ENCODE measurements at regions not wholly inside any gene's neighbourhood (a gene's known extent, or its start where the extent isn't known, plus 50 kb on each side); places are given as distances from the start of the nearest gene placed in this dataset.
"Not testable (repeated sequence)": the region's sequence is repeated elsewhere in the genome, so short reads cannot be mapped to it uniquely, and the experiment has no call there.

DNA sequence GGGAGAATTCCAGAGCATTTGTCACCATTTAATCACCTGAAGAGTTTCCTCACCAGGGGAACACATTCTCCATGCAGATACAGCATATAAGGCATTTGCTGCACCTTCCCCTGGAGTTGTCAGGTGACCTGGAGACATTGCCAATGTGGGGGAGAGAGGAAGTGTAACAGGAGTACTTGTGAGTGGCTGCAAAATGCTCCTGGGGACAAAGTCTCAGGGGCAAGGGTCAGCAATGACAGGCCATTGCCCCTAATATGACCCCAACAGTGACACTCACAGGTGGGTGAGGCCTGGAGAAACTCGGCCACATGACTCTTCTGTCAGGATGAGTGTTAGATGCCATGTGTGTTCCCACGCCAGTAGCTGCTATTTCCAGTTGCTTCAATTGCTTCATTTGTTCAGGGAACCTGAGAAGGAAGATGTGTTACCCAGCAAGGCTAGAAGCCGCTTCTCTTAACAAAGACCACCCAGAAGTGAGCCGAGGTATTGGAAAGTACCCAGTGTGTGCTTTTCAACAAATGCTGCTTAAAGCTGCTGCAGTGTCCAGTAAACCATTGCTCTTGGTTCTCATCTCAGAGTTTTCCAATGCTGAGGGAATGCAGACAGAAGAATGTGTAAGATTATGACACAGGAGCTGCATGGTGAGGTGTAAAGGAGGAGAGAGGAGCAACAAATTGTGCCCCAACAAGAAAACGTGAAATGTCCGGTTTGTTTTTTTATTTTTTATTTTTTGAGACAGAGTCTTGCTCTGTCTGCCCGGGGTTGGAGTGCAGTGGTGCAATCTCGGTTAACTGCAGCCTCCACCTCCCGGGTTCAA lies 128.2 kb upstream of the SLC44A1 start:
- no peak for DNase-seq

DNA sequence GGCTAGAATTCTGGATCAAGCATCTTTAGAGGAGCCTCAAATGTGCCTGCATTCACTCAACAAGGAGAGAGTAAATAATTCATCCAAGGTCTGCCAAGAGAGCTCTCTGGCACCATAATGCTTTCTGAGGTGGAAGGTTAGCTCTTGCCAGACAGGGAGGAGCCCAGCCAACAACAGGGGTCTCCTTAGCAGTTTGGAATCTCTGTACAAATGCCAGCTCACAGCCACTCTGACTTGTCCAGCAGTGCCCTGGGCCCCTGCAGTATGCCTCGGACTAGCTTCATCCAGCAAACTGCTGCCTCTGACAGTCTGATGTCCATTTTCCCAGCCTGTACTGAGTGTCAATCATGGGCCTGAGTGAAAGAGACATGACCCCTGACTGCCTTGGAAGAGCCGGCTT lies 127.2 kb upstream of the SLC44A1 start:
- DNase-seq = no peak

DNA sequence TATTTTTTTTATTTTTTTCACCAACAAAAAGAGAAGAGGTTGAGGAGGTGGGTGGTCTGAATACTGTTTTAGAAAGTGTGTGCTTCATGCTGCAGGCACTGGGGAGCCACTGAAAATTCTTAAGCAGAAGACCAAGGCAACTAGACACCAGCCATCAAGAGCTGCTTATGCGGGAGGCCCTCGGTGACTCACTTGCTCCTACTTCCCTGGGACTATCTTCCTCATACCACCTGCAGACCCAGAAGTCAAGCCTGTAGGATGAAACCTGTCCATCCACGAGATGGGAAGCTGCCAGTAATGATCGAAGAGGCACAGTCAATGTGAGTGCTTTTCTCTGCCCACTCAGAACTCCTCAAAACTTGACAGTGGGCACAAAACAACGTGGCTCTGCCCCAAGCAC lies 125.8 kb upstream of the SLC44A1 start:
- no peak for DNase-seq

GRCh38 chr9:105119156-105119555 lies 125.3 kb upstream of the SLC44A1 start:
- no peak for DNase-seq

GRCh38 chr9:105121861-105122430 lies 122.5 kb upstream of the SLC44A1 start:
- no peak for DNase-seq

GRCh38 chr9:105124598-105124997 lies 119.9 kb upstream of the SLC44A1 start:
- DNase-seq = not testable (repeated sequence)

- DNase-seq = no peak
These were observed 118.2 kb upstream of the SLC44A1 start for GRCh38 chr9:105126226-105126625.

DNA sequence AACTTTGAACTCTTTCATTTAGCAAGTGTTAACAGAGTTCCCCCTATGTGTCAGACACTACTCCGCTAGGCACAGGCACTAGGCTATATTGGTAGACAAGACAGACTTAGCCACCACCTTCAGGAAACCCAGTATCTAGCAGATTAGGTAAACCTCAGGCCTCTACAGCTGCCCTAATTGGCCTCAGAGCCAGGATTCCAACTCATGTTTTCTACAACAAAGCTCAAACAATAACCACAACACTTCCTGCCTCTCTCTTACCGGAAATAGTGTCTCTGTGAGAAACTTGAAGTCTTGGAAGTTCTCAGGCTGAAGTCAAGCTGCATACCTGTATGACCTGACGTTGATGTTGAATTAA lies 116.6 kb upstream of the SLC44A1 start:
- DNase-seq = peak; percentile 53

DNA sequence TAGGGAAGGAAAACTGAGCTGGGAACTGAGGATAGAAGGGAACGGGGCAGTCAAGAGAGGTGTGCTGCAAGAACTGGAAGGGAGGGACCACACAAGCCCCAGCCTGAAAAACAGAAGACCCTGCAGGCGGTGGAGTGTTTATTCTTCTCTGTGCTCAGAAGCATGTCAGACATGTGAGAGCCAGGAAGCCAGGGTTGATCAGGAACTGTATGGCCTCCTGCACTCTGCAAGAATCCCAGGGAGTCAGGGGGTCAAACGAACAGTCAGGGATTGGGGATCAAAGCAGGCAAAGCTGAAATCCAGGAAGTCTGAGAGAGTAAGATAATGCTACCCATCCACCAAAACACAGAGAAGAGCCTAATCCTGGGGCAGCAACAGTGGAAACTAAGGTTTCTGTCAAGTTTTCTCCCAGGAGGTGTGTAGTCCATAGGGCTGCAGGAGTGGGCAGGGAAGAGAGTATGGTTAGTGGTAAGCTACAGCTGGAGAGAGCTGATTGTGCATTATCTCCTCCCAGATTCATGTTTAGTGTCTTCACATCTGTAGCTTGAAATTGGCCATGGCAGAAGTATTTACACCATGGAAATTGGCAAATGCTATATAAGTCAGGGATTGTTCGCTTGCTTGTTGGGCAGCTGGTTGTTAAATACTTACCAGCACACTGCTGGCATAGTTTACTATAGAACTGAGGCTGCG lies 115.4 kb upstream of the SLC44A1 start:
- DNase-seq = no peak

GRCh38 chr9:105129731-105130130 lies 114.7 kb upstream of the SLC44A1 start:
- DNase-seq = no peak

DNA sequence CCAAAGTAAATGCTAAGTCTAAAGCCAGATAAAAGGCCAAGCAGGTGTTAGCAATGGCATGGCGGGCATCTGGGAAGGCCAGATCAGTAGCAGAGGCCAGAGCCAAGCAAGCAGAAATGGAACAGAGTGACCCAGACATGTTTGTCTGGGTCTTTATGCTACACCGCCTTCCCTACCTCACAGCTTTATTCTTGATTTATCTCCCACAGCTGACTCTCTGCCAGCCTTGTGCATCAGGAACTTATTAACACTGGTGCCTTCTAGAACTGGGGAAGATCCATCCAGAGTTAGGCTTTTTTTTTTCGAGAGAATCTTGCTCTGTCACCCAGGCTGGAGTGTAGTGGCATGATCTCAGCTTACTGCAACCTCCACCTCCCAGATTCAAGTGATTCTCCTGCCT lies 112.5 kb upstream of the SLC44A1 start:
- no peak for DNase-seq

DNA sequence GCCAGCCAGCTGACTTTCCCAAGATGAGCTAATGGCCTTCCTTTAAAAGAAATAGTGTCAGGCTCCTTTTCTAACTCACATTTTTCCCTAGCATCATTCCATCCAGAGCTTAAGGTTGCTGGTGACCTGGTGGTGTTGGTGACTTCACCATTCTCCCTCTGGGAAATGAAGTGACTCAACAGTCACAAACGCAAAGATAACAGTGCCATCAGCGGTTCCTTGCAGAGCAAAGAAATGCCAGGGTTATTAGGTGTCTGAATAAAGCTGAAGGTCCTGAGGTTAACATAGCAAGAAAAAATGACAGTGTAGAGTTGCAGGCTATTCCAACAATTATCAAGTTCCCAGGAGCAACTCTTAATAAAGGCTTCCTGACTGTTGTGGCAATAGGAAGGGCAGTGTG lies 111.8 kb upstream of the SLC44A1 start:
- DNase-seq = no peak

DNA sequence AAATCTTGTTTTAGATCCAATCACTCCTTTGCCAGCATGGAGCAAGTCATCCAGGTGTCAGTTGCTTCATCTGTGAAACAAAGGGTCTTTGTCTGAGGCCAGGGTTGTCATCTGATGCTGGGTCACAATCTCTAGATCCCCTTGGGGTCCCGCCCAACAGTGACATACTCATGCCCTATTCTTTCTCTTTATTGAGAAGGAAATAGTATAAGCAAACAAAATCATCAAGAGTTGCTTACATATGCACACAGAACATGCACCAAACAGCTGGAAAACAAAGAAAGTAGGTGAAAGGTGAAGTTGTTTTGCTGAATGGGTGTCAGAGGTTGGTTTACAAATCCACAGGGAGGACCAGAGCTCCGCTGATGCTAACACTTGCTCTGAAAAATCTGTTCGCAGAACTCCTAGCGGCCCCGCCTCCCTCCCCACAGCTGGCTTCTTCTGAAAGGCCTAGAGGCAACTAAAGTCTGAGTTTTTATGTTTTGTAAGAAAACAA lies 106.1 kb upstream of the SLC44A1 start:
- DNase-seq = no peak

DNA sequence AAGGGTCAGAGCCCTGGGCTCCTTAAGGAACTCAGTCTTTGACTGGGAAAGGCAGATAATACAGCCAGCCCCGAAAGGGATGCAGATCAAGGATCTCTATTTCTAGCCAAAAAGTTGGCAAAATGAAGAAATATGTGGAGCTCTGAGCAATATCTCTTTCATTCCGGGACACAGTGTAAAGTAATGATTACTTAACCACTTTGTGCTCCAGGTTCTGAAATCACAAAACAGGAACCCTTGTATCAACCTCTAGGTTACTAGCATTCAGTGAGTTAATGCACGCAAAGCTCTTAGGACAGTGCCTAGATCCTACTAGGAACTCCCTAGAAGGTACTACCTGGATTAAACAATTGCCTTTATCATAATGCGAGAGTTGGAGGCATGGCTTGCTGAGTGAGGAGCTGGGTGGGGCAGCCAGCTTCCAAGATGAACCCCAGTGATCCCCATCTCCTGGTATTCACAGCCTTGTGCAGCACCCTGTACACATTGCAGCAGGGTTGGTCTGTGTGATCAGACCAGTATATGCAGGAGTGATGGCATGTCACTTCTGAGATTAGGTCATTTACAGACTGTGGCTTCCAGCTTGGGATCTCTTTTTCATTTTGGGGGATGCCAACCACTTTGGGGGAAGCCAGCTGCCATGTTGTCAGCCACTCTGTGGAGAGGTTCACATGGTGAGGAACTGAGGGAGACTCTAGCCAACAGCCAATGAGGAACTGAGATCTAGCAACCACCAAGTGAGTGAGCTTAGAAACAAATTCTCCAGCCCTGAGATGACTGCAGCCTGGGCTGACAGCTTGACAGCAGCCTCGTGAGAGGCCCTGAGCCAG lies 103.1 kb upstream of the SLC44A1 start:
- no peak for DNase-seq

DNA sequence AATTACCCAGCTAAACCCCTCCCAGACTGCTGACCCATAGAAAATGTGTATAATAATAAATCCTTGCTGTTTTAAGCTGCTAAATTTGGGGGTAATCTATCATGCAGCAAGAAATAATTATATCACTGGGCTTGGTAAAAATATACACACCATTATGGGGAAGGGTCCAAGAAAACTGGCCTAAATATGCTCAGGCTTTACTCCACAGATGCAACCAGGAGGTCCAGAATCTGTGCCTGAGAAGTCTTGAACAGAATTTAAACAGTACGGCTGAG lies 102.5 kb upstream of the SLC44A1 start:
- DNase-seq = no peak

DNA sequence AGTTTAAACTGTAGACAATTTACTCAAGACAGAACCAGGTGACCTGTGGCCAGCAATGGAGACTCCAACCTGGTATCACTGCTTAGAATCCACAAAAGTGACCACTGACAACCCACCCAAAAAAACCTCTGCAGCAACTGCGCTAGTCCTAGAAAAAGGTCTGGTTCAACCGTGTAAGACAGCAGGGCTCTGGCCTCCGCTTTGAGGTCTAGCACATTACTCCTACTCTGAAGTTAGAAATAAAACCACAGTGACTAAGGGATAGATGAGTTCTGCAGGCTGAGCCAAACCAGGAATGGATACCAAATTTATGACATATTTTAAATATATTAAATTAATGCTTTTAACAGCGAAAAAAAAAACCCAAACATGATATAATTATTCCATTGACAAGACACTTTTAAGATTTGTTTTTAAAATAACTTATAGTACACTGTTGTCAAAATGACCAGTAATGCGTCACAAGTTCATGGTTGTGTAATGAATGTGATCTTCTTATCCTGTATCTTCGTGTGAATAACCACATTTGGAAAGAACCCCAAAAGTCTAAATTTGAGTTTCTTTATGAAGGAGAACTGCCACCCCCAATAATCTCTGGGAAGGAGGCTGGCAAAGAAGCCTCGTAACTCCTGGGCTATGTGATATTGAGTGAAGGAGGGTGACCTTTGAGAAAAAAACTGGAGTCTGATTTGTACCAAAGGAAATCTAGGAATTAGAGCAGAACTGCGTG lies 101.9 kb upstream of the SLC44A1 start:
- no peak for DNase-seq

GRCh38 chr9:105143136-105143430 lies 101.4 kb upstream of the SLC44A1 start:
- no peak for DNase-seq

DNA sequence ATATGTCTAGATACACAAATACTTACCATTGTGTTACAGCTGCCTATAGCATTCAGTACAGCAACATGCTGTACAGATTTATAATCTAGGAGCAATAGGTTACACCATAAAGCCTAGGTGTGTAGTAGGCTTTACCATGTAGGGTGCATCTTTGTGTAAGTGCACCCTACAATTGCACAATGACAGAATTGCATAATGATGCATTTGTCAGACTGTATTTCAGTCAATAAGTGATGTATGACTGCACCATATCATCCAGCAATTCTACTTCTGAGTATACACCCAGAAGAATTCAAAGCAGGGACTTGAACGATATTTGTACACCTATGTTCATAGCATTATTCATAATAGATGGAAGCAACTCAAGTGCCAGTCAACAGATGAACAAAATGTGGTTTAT lies 100.4 kb upstream of the SLC44A1 start:
- no peak for DNase-seq

DNA sequence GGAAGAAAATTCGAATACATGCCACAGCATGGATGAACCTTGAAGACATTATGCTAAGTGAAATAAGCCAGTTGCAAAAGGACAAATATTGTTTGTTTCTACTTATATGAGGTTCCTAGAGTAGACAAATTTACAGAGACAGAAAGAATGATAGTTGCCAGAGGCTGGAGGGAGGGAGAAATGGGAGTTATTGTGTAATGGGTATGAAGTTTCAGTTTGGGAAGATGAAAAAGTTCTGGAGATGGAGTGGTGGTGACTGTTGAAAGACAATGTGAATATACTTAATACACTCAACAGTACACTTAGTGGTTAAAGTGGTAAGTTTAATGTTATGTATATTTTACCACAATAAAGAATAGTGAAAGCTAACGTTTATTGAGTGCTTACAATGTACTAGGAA lies 99.6 kb upstream of the SLC44A1 start:
- no peak for DNase-seq

- no peak for DNase-seq
These were observed 97.8 kb upstream of the SLC44A1 start for GRCh38 chr9:105146677-105147076.

- no peak for DNase-seq
These were observed 97.2 kb upstream of the SLC44A1 start for GRCh38 chr9:105147110-105147871.

DNA sequence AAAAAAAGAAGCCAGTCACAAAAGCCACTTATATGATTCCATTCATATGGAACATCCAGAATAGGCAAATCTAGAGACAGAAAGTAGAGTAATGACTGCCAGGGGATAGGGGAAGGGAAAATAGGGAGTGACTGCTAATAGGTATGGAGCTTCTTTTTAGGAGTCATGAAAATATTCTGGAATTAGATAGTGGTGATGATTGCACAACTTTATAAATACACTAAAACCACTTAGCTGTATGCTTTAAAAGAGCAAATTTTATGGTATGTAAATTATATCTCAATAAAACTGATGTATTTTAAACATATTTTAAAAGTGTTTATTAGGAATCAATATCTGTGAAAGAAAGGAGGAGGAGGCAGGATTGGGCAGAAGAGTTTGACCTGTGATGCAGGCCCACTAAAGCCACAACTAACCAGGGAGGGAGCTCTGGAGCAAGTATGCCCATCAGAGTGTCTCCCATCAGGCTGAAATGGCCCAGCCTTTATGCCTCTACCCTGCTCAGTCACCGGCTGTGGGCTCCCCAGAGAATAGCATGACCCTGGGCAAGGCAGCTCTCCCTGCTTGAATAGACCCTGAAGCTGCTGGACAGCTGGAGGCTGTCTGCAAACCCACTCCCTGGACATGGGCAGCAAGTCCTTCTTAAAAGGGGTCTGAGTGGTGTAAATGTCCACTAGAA lies 96.0 kb upstream of the SLC44A1 start:
- no peak for DNase-seq

Measured in activated CD4-positive, alpha-beta T cell treated with anti-CD3 and anti-CD28 coated beads, Interleukin-2, amount 50 U/mL, for 1 hour (primary cell).